NCI-H345 treated with DMSO at 0.1 percent for 48 hours (cell line): ENCODE measurements at regions not wholly inside any gene's neighbourhood (a gene's known extent, or its start where the extent isn't known, plus 50 kb on each side); places are given as distances from the start of the nearest gene placed in this dataset.
"Not testable (repeated sequence)": the region's sequence is repeated elsewhere in the genome, so short reads cannot be mapped to it uniquely, and the experiment has no call there.

ENCODE experiments used
- DNase-seq: peaks from one replicate; lab custom pipeline; 2025; ENCODE audit not compliant: unreplicated experiment; lab: John Stamatoyannopoulos, UW

GRCh38 chr22:25281675-25282345, 62.4 kb downstream of the CRYBB2 start:
- DNase-seq, result no peak

GRCh38 chr22:25282346-25282670, 62.9 kb downstream of the CRYBB2 start:
- no peak for DNase-seq

GRCh38 chr22:25282671-25283561, 63.5 kb downstream of the CRYBB2 start:
- no peak for DNase-seq

GRCh38 chr22:25288481-25288880, 69.0 kb downstream of the CRYBB2 start:
- DNase-seq, result not testable (repeated sequence)

- not testable (repeated sequence) for DNase-seq
Measured at GRCh38 chr22:25301912-25302311, 82.5 kb downstream of the CRYBB2 start.

- DNase-seq, result not testable (repeated sequence)
Measured at GRCh38 chr22:25309586-25309985, 90.1 kb downstream of the CRYBB2 start.

GRCh38 chr22:25311924-25312323, 92.5 kb downstream of the CRYBB2 start:
- DNase-seq, result not testable (repeated sequence)

GRCh38 chr22:25318081-25318823, 98.8 kb downstream of the CRYBB2 start:
- no peak for DNase-seq

GRCh38 chr22:25327018-25327755, 107.7 kb downstream of the CRYBB2 start:
- no peak for DNase-seq

- DNase-seq, result no peak
Measured at GRCh38 chr22:25331050-25331449, 111.6 kb downstream of the CRYBB2 start.

GRCh38 chr22:25331911-25332310, 112.5 kb downstream of the CRYBB2 start:
- DNase-seq, result not testable (repeated sequence)

GRCh38 chr22:25332386-25332785, 112.9 kb downstream of the CRYBB2 start:
- DNase-seq, result no peak

- no peak for DNase-seq
Measured at GRCh38 chr22:25334162-25334490, 114.7 kb downstream of the CRYBB2 start.

GRCh38 chr22:25334631-25335030, 115.2 kb downstream of the CRYBB2 start:
- not testable (repeated sequence) for DNase-seq

GRCh38 chr22:25335276-25335675, 115.8 kb downstream of the CRYBB2 start:
- not testable (repeated sequence) for DNase-seq

GRCh38 chr22:25340536-25340935, 121.1 kb downstream of the CRYBB2 start:
- not testable (repeated sequence) for DNase-seq

GRCh38 chr22:25344366-25344765, 124.9 kb downstream of the CRYBB2 start:
- DNase-seq, result not testable (repeated sequence)

- DNase-seq, result no peak
Measured at GRCh38 chr22:25346859-25347751, 127.7 kb downstream of the CRYBB2 start.

- DNase-seq, result no peak
Measured at GRCh38 chr22:25347752-25348102, 128.3 kb downstream of the CRYBB2 start.

- no peak for DNase-seq
Measured at GRCh38 chr22:25348391-25348790, 129.0 kb downstream of the CRYBB2 start.
